ENCODE measurements at regions not wholly inside any gene's neighbourhood (a gene's known extent, or its start where the extent isn't known, plus 50 kb on each side); places are given as distances from the start of the nearest gene placed in this dataset.
"Not testable (repeated sequence)": the region's sequence is repeated elsewhere in the genome, so short reads cannot be mapped to it uniquely, and the experiment has no call there.

- no peak for DNase-seq (ENCODE audit: low read depth)
Measured at GRCh38 chrX:148080593-148080992, 99.5 kb downstream of the FMR1NB start.

GRCh38 chrX:148084611-148085010 is 103.5 kb downstream of the FMR1NB start:
- no peak for DNase-seq (ENCODE audit: low read depth)

GRCh38 chrX:148120151-148120550 is 139.0 kb downstream of the FMR1NB start:
- no peak for DNase-seq (ENCODE audit: low read depth)

GRCh38 chrX:148120999-148121623 is 140.0 kb downstream of the FMR1NB start:
- no peak for DNase-seq (ENCODE audit: low read depth)

- DNase-seq (ENCODE audit: low read depth) = not testable (repeated sequence)
Measured at GRCh38 chrX:148128872-148129505, 147.9 kb downstream of the FMR1NB start.

GRCh38 chrX:148133105-148133725 is 152.1 kb downstream of the FMR1NB start:
- DNase-seq (ENCODE audit: low read depth) = no peak

- no peak for DNase-seq (ENCODE audit: low read depth)
Measured at GRCh38 chrX:148134578-148134977, 153.4 kb downstream of the FMR1NB start.

- DNase-seq (ENCODE audit: low read depth) = no peak
Measured at GRCh38 chrX:148135738-148136137, 154.6 kb downstream of the FMR1NB start.

- DNase-seq (ENCODE audit: low read depth) = no peak
Measured at GRCh38 chrX:148146121-148146520, 165.0 kb downstream of the FMR1NB start.

- no peak for DNase-seq (ENCODE audit: low read depth)
Measured at GRCh38 chrX:148156986-148157385, 175.8 kb downstream of the FMR1NB start.

- DNase-seq (ENCODE audit: low read depth) = no peak
Measured at GRCh38 chrX:148159796-148160195, 178.7 kb downstream of the FMR1NB start.

- no peak for DNase-seq (ENCODE audit: low read depth)
Measured at GRCh38 chrX:148161701-148162100, 180.6 kb downstream of the FMR1NB start.

GRCh38 chrX:148185631-148186030 is 204.5 kb downstream of the FMR1NB start:
- DNase-seq (ENCODE audit: low read depth) = no peak

- DNase-seq (ENCODE audit: low read depth) = no peak
Measured at GRCh38 chrX:148192547-148192946, 211.4 kb downstream of the FMR1NB start.

- no peak for DNase-seq (ENCODE audit: low read depth)
Measured at GRCh38 chrX:148193759-148194158, 212.6 kb downstream of the FMR1NB start.

- DNase-seq (ENCODE audit: low read depth) = no peak
Measured at GRCh38 chrX:148203531-148203930, 222.4 kb downstream of the FMR1NB start.

- no peak for DNase-seq (ENCODE audit: low read depth)
Measured at GRCh38 chrX:148204195-148204594, 223.1 kb downstream of the FMR1NB start.

- DNase-seq (ENCODE audit: low read depth) = no peak
Measured at GRCh38 chrX:148214786-148215185, 233.6 kb downstream of the FMR1NB start.

- DNase-seq (ENCODE audit: low read depth) = no peak
Measured at GRCh38 chrX:148215726-148216125, 234.6 kb downstream of the FMR1NB start.

- DNase-seq (ENCODE audit: low read depth) = no peak
Measured at GRCh38 chrX:148223361-148223760, 242.2 kb downstream of the FMR1NB start.

GRCh38 chrX:148228521-148228920 is 247.4 kb downstream of the FMR1NB start:
- no peak for DNase-seq (ENCODE audit: low read depth)

GRCh38 chrX:148229801-148230303 is 248.7 kb downstream of the FMR1NB start:
- DNase-seq (ENCODE audit: low read depth) = no peak

GRCh38 chrX:148259990-148260389 is 240.4 kb upstream of the AFF2 start:
- no peak for DNase-seq (ENCODE audit: low read depth)

All from GM04503 (cell line).